HCT116 (cell line): ENCODE measurements at regions not wholly inside any gene's neighbourhood (a gene's known extent, or its start where the extent isn't known, plus 50 kb on each side); places are given as distances from the start of the nearest gene placed in this dataset.

Experiments used
- CEBPB ChIP-seq: IDR thresholded peaks from 2 replicates; pipeline ENCODE4 v1.6.1; 2012; ENCODE audit warnings: low read depth
- RAD21 ChIP-seq: IDR thresholded peaks from 2 replicates; pipeline ENCODE4 v1.6.1; 2012; ENCODE audit warnings: low read depth, mild to moderate bottlenecking
- TCF7L2 ChIP-seq: IDR thresholded peaks from 2 replicates; pipeline ENCODE4 v1.7.0; 2011; ENCODE audit warnings: borderline replicate concordance, inconsistent platforms; ENCODE audit not compliant: insufficient read depth, insufficient read length; ENCODE audit errors: extremely low read depth
- TF ChIP-seq, protein P1 (sequence below), 3 experiments: fragments of 200-600 bp in 1 of 3; sonication (generic) in 1 of 3; IDR thresholded peaks in 2 of 3; conservative IDR thresholded peaks in 1 of 3; 2 replicates each; pipeline ENCODE4 v1.5.1; 2012 to 2017; ENCODE audit warnings: low read depth in 2 of 3, low read length in 2 of 3, antibody characterized with exemption in 1 of 3, borderline replicate concordance in 1 of 3, control low read depth in 1 of 3, mild to moderate bottlenecking in 1 of 3, mixed read lengths in 1 of 3, mixed run types in 1 of 3, moderate library complexity in 1 of 3; ENCODE audit not compliant: insufficient read depth in 1 of 3

DNA sequence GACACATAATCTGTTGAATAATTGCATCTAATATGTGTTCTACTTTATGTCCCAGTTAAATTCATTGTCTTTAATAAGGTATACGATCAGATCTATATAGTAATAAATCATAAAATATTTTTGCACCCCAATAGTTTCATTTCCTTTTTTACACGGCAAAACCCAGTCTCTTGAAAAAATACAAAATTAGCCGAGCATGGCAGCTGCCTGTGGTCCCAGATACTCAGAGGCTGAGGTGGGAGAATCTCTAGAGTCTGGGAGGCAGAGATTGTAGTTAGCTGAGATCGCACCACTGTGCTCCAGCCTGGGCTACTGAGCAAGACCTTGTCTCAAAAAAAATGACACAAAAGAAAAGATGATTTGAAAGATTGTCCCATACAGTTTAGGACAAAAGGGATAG lies 52.3 kb upstream of the PARP4 start:
- TF ChIP-seq, protein P1, sequence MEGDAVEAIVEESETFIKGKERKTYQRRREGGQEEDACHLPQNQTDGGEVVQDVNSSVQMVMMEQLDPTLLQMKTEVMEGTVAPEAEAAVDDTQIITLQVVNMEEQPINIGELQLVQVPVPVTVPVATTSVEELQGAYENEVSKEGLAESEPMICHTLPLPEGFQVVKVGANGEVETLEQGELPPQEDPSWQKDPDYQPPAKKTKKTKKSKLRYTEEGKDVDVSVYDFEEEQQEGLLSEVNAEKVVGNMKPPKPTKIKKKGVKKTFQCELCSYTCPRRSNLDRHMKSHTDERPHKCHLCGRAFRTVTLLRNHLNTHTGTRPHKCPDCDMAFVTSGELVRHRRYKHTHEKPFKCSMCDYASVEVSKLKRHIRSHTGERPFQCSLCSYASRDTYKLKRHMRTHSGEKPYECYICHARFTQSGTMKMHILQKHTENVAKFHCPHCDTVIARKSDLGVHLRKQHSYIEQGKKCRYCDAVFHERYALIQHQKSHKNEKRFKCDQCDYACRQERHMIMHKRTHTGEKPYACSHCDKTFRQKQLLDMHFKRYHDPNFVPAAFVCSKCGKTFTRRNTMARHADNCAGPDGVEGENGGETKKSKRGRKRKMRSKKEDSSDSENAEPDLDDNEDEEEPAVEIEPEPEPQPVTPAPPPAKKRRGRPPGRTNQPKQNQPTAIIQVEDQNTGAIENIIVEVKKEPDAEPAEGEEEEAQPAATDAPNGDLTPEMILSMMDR (IDR thresholded peaks at IDR 0.05 in 2 of 3, conservative IDR thresholded peaks at IDR 0.05 in 1 of 3; ENCODE audit: borderline replicate concordance in 1 of 3, insufficient read depth in 1 of 3, low read depth in 2 of 3, low read length in 2 of 3) = no peak
- TF ChIP-seq RAD21 (no peak), CEBPB (no peak), TCF7L2 (no peak)
